Middle frontal gyrus (tissue), 1 donor: ENCODE measurements at regions not wholly inside any gene's neighbourhood (a gene's known extent, or its start where the extent isn't known, plus 50 kb on each side); places are given as distances from the start of the nearest gene placed in this dataset.
"Not testable (repeated sequence)": the region's sequence is repeated elsewhere in the genome, so short reads cannot be mapped to it uniquely, and the experiment has no call there.

Experiments
- DNase-seq: peaks from one replicate; pipeline ENCODE4 v3.0.0-alpha.2; 2015; ENCODE audit warnings: low spot score; ENCODE audit errors: extremely low spot score

DNA sequence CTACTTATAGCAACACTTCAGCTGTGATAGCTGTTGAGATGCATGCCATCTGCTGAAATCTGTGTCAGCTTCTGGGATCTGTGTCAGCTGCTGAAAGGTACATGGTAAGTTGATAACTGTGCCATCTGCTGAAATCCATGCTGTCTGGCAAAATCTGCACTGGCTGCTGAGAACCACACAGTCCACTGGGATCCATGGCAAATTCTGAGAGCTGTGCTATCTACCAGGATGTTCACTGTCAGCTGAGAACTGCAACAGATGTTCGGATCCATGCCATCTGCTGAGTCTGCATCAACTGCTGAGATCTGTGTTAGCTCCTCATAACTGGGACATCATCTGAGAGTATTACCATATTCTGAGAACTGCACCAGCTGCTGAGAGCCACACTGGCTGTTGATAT is 430.5 kb upstream of the POU3F4 start:
- DNase-seq: peak; percentile 42

DNA sequence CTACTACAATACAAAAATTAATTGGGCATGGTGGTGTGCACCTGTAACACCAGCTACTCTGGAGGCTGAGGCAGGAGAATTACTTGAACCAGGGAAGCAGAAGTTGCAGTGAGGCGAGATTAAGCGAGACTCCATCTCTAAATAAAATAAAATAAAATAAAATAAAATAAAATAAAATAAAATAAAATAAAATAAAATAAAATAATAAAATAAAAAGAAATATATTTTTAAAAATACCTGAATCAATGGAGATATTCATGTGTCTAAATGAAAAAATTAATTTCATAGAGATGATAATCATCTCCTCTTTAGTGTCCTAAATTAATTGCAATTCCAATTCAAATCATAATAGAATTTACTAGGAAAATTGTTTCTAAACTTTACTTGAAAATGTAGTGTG is 406.1 kb upstream of the POU3F4 start:
- no peak for DNase-seq

DNA sequence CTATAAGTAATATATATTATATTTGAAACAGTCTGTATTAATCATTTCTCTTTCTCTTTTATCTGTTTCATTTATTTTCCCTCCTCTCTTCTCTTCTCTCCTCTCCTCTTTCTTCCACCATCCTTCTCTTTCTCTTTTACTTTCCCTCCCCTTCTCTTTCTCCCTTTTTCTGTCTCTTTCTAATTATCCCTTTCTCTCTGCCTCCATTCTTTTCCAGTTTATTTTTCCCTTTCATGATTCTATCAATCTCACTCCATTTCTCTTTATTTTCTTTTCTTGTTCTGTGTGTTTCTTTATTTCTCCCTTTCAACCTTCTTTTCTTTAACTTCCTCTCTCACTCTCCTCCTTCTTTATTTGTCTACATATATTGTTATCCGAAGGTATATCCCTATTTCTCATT is 399.8 kb upstream of the POU3F4 start:
- no peak for DNase-seq

DNA sequence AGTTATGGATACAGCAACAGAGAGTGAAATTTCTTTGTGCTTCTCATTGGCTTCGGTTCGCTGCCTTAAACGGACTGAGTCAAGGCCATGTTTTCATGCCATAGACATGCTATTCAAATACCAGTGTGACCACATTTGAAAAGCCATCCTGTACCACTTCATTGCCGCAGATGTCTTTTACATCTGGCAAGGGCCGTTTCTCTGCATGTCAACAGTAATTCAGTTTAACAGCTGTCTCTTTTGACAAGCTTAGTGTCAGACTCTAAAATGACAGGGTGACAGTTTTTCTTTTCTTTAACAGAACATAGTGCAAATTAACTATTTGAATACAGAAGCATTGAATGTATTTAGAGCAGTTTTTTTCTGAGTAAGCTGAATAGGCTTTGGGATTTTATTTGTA is 362.2 kb upstream of the POU3F4 start:
- DNase-seq: no peak

DNA sequence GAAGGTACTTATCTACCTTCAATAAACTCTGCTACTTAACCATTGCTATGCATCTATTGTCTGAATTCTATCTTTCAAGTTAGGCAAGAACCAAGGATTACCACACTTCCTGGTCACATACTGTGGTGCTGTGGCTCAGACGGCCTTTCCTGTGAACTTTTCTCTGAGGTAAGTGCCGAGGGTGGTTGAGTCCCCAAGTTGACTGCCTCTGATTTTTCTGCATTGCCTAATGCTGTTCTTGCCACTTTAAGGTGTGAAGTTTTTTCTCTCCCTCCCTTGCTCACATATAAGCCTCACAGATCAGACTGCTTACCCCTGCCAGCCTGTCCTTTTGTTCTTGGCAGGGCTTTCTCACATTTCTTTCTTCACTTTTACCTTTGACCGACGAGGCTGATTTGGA is 348.0 kb upstream of the POU3F4 start:
- DNase-seq: no peak

DNA sequence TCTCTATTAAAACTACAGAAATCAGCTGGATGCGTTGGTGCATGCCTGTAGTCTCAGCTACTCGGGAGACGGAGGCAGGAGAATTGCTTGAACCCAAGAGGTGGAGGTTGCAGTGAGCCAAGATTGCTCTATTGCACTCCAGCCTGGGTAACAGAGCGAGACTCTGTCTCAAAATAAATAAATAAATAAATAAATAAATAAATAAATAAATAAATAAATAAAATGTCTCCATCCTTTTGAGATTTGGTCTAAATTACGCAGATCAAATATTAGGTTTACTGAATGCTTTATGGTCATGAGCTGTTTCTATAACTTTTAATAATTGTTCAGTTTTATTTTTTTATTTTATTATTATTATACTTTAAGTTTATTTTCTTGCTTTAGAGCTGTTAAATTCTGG is 344.0 kb upstream of the POU3F4 start:
- DNase-seq: not testable (repeated sequence)

DNA sequence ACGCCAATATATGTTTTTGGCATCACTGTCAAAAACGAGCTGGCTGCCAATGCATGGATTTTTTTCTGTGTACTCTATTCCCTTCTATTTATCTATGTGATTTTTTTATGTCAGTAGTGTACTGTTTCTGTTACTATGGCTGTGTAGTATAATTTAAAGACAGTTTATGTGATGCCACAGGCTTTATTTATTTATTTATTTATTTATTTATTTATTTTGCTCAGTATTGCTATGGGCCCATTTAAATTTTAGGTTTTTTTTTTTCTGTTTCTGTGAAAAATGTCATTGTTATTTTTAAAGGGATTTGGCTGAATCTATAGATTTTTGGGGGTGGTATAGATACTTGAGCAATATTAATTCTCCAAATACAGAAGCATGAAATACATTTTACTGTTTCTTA is 338.4 kb upstream of the POU3F4 start:
- no peak for DNase-seq

DNA sequence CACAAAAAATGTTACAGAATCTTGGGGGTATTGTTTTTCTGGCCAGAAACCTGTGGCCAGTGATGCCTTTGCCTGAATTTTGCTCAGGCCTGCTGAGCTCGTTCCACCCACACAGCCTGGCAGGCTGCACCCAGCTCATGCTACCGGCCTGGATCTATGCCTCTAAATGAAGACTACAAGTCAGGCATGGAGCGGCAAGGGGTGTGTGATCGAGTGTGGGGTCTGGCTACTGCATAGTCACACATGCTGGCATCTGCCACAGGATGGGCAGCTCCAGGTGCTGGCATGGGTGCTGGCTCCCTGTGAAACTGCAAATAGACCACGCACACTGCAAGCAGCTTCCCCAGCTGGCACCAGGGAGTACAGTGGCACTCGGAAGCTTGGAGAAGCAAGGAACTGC is 323.1 kb upstream of the POU3F4 start:
- no peak for DNase-seq

DNA sequence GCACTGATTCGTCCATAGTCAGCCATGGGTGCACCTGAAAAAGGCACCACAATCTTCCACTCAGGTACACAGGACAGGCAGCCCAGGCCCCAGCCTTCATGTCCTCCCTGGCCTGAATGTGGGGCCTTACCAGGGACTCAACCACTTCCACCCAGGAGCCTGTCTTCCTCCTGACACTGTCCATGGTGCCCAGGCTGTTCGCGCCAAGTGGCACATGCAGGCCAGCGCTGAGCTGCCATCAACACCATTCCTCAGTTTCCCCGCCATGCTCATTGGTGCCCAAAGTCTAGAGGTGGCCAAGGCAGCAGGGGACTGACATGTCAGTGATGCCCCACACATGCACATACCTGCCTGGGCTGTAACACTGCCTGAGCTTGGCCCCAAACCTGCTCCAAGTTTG is 322.2 kb upstream of the POU3F4 start:
- DNase-seq: no peak

DNA sequence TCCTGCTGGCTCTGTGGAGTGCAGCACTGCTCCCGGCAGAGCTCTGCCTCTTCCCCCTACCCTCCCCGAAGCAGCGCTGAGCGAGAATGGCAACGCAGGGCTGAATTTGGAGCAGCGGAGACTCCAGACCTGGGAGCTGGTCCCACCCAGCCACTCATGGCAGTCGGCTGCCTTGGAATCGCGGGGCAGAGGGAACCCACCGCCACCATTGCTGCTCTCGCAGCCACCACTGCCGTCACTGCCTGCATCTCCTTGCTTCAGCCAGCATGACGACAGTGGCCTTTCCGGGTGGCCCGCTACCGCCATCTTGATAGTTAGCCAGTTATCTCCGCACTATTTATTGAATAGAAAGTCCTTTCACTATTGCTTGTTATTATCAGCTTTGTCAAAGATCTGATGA is 321.5 kb upstream of the POU3F4 start:
- DNase-seq: no peak
